Esophagus muscularis mucosa (tissue), 4 donors: ENCODE measurements at regions not wholly inside any gene's neighbourhood (a gene's known extent, or its start where the extent isn't known, plus 50 kb on each side); places are given as distances from the start of the nearest gene placed in this dataset.

Experiments
- DNase-seq: peaks from one replicate; pipeline ENCODE4 v3.0.0-alpha.2; 2017; ENCODE audit errors: extremely low spot score
- H3K27ac ChIP-seq, 4 donors: fragments of 200-600 bp; sonication (generic); replicated peaks in 1 of 4; 1 replicate in 3 of 4; 2 replicates in 1 of 4; pipeline ENCODE4 v1.5.1; 2016 to 2019; ENCODE audit warnings: mild to moderate bottlenecking in 1 of 4
- H3K27me3 ChIP-seq, 4 donors: fragments of 200-600 bp; sonication (generic); one replicate each; pipeline versions ENCODE4 v1.5.1 to v1.6.0; 2016 to 2019
- H3K36me3 ChIP-seq, 4 donors: fragments of 200-600 bp; sonication (generic); one replicate each; pipeline ENCODE4 v1.5.1; 2016 to 2019
- H3K4me1 ChIP-seq, 4 donors: fragments of 200-600 bp; sonication (generic); one replicate each; pipeline ENCODE4 v1.5.1; 2016 to 2019
- H3K4me3 ChIP-seq, 4 donors: fragments of 200-600 bp; sonication (generic); 1 replicate in 2 of 4; 2 replicates in 2 of 4; pipeline ENCODE4 v1.5.1; 2016 to 2019; ENCODE audit warnings: mild to moderate bottlenecking in 4 of 4, moderate library complexity in 1 of 4
- H3K9me3 ChIP-seq, 4 donors: fragments of 200-600 bp; sonication (generic); 1 replicate in 3 of 4; 2 replicates in 1 of 4; pipeline ENCODE4 v1.5.1; 2016 to 2019
- CTCF ChIP-seq, 3 experiments: fragments of 200-600 bp in 2 of 3; fragments of 450-650 bp in 1 of 3; sonication (generic) in 2 of 3; IDR thresholded peaks; one replicate each; pipeline ENCODE4 v1.5.1; 2017 to 2019; ENCODE audit warnings: antibody characterized with exemption in 3 of 3, mild to moderate bottlenecking in 2 of 3, moderate library complexity in 1 of 3
- EP300 ChIP-seq: sonication (generic); formaldehyde crosslinking; IDR thresholded peaks from one replicate; pipeline ENCODE4 v1.6.1; 2017; ENCODE audit warnings: antibody characterized with exemption
- POLR2A ChIP-seq: fragments of 450-650 bp; IDR thresholded peaks from one replicate; pipeline ENCODE4 v1.6.1; 2017; ENCODE audit warnings: antibody characterized with exemption, moderate library complexity, mild to moderate bottlenecking, low read depth
- POLR2AphosphoS5 ChIP-seq, 2 donors: sonication (generic); formaldehyde crosslinking; IDR thresholded peaks; one replicate each; pipeline ENCODE4 v1.6.1; 2017; ENCODE audit warnings: antibody characterized with exemption in 2 of 2
- WGBS: methylation state at CpG from one replicate; pipeline ENCODE4 v1.1.5; 2018; 5-methylcytosine and 5-hydroxymethylcytosine counted together
- intact Hi-C: fragments of 100-400 bp; cut with DNase I; formaldehyde crosslinking; loops from one replicate; pipeline ENCODE4 v1.15.1; 2023

- no peak for TF ChIP-seq CTCF (IDR thresholded peaks at IDR 0.05)
- TF ChIP-seq POLR2A, result no peak
- no peak for TF ChIP-seq POLR2AphosphoS5 (IDR thresholded peaks at IDR 0.05)
- no peak for TF ChIP-seq EP300
- Histone ChIP-seq H3K9me3 (no peaks in the 10 kb centered on the region), H3K36me3 (no peaks in the 10 kb centered on the region), H3K4me1 (no peaks in the 10 kb centered on the region), H3K4me3 (no peak overlapping the region), H3K27me3 (no peaks in the 10 kb centered on the region), H3K27ac (no peak overlapping the region)
- DNase-seq, result no peak
- 89% methylated on average over 2 of the region's 2 CpGs for WGBS
- intact Hi-C loops, result no loop called here
Measured at GRCh38 chr21:27462726-27463125, 495.8 kb upstream of the ADAMTS5 start.

- no peak for TF ChIP-seq POLR2A
- TF ChIP-seq CTCF (IDR thresholded peaks at IDR 0.05), result no peak
- no peak for TF ChIP-seq POLR2AphosphoS5 (IDR thresholded peaks at IDR 0.05)
- TF ChIP-seq EP300, result no peak
- WGBS, result 88% methylated on average over 2 of the region's 2 CpGs
- Histone ChIP-seq H3K9me3 (no peaks in the 10 kb centered on the region), H3K4me3 (no peak overlapping the region), H3K27me3 (no peaks in the 10 kb centered on the region), H3K27ac (no peak overlapping the region), H3K36me3 (no peaks in the 10 kb centered on the region), H3K4me1 (no peaks in the 10 kb centered on the region)
- no peak for DNase-seq
- intact Hi-C loops, result no loop called here
Measured at GRCh38 chr21:27454234-27454633, 487.3 kb upstream of the ADAMTS5 start.

- TF ChIP-seq EP300, result no peak
- no peak for TF ChIP-seq CTCF (IDR thresholded peaks at IDR 0.05)
- no peak overlapping the region for H3K27ac ChIP-seq
- intact Hi-C loops, result no loop called here
- H3K4me3 ChIP-seq, result no peak overlapping the region
- no peaks in the 10 kb centered on the region for H3K36me3 ChIP-seq
- H3K4me1 ChIP-seq, result no peaks in the 10 kb centered on the region
- WGBS, result 93% methylated on average over 3 of the region's 3 CpGs
- H3K27me3 ChIP-seq, result no peaks in the 10 kb centered on the region
- DNase-seq, result no peak
- H3K9me3 ChIP-seq, result no peaks in the 10 kb centered on the region
Measured at GRCh38 chr21:27451116-27451515, 484.2 kb upstream of the ADAMTS5 start.

GRCh38 chr21:27450216-27450615, 483.3 kb upstream of the ADAMTS5 start:
- no peak overlapping the region for H3K27ac ChIP-seq
- no peaks in the 10 kb centered on the region for H3K27me3 ChIP-seq
- H3K36me3 ChIP-seq, result no peaks in the 10 kb centered on the region
- WGBS, result 53% methylated on average over 3 of the region's 3 CpGs
- H3K4me1 ChIP-seq, result no peaks in the 10 kb centered on the region
- intact Hi-C loops, result no loop called here
- no peak overlapping the region for H3K4me3 ChIP-seq
- TF ChIP-seq POLR2AphosphoS5 (IDR thresholded peaks at IDR 0.05) (no peak), EP300 (no peak), CTCF (IDR thresholded peaks at IDR 0.05) (no peak), POLR2A (no peak)
- no peaks in the 10 kb centered on the region for H3K9me3 ChIP-seq
- no peak for DNase-seq

DNA sequence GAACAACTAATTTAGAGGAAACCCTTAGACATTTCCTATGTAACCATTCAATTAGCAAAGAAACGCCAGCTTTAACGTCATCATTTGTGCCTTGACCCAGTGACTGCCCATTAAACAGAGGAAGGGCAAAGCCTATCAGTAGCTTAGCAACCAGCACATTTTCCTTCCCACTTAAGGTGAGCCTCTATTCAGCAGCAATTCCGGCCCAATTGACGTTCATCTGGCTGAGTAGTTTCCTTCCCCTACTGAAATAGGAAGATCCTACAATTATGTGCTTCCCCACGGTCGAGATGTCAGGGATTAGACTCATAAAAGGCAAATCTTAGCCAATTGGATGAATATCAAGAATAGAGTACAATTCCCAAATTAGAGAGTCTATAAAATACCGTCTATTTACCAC, 482.1 kb upstream of the ADAMTS5 start:
- Histone ChIP-seq H3K9me3 (no peaks in the 10 kb centered on the region), H3K4me3 (no peak overlapping the region), H3K36me3 (no peaks in the 10 kb centered on the region), H3K27ac (no peak overlapping the region), H3K4me1 (no peaks in the 10 kb centered on the region), H3K27me3 (no peaks in the 10 kb centered on the region)
- DNase-seq, result no peak
- 77% methylated on average over 7 of the region's 7 CpGs for WGBS
- intact Hi-C loops, result no loop called here
- no peak for TF ChIP-seq EP300
- TF ChIP-seq POLR2AphosphoS5 (IDR thresholded peaks at IDR 0.05), result peak; percentile 35 to 65
